ENCODE measurements at regions not wholly inside any gene's neighbourhood (a gene's known extent, or its start where the extent isn't known, plus 50 kb on each side); places are given as distances from the start of the nearest gene placed in this dataset.
"Not testable (repeated sequence)": the region's sequence is repeated elsewhere in the genome, so short reads cannot be mapped to it uniquely, and the experiment has no call there.

GRCh38 chr4:26248647-26249046 lies 72.2 kb upstream of the RBPJ start:
- no peak for DNase-seq (ENCODE audit: low spot score)
- intact Hi-C loops (cut with DNase I): no loop called here

DNA sequence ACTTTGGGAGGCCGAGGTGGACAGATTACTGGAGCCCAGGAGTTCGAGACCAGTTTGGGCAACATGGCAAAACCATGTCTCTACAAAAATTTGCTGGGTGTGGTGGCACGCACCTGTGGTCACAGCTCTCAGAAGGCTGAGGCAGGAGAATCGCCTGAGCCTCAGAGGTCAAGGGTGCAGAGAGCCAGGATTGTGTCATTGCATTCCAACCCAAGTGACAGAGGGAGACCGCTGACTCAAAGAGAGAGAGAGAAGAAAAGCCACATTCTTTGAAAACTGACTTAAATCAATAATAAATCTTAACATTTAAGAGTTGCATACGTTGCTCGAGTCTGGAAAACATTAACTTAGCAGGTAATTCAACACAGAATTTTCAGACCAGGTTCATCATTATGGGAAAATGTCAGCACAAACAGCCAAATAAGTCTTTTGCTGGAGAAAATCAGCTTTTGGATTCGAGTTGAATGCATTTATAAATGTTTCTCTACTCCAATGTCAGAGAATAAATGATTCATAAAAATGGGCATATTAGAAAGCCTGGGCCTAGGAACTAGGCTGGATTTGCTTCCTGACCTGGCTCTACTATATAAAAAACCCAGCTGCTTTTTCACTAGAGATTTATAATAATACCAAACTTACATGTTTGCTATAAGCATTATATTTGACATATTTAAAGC lies 68.3 kb upstream of the RBPJ start:
- intact Hi-C loops (cut with DNase I): no loop called here
- DNase-seq (ENCODE audit: low spot score): no peak

- DNase-seq (ENCODE audit: low spot score): no peak
- intact Hi-C loops (cut with DNase I): no loop called here
These were observed 66.8 kb upstream of the RBPJ start for GRCh38 chr4:26253968-26254367.

DNA sequence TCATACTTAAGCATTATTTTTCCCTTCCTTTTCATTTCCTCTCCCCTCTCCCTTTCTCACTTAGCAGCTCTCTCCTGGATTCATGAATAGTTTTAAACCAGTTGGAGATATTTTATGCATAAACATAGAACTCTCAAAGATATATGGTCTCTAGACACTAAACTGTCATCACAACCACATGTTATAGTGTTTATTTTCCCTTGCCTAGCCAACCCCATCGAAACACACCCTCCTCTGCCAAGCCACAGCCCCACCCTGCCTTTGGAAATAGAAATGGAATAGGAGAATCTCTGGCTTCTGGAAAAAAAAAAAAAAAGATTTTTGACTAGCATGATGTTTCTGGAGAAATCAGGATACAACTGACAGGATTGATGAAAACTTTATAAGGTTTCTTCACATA lies 64.8 kb upstream of the RBPJ start:
- DNase-seq (ENCODE audit: low spot score): no peak
- intact Hi-C loops (cut with DNase I): no loop called here

DNA sequence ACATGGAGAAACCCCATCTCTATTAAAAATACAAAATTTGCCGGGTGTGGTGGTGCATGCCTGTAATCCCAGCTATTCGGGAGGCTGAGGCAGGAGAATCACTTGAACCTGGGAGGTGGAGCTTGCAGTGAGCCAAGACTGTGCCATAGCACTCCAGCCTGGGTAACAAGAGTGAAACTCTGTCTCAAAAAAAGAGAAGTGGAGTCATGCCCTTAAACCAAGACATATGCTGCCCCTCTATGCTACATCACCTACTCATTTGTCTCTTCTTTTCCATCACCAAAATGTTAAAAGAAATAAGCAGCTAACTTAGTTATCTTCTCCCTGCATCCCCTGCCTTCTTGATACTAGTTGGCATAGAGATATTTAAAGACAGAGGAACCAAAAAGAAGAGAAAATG lies 63.4 kb upstream of the RBPJ start:
- DNase-seq (ENCODE audit: low spot score); intact Hi-C loops (cut with DNase I): not testable (repeated sequence)

GRCh38 chr4:26257850-26258249 lies 63.0 kb upstream of the RBPJ start:
- no peak for DNase-seq (ENCODE audit: low spot score)
- intact Hi-C loops (cut with DNase I): no loop called here

GRCh38 chr4:26260571-26260970 lies 60.2 kb upstream of the RBPJ start:
- intact Hi-C loops (cut with DNase I): no loop called here

DNA sequence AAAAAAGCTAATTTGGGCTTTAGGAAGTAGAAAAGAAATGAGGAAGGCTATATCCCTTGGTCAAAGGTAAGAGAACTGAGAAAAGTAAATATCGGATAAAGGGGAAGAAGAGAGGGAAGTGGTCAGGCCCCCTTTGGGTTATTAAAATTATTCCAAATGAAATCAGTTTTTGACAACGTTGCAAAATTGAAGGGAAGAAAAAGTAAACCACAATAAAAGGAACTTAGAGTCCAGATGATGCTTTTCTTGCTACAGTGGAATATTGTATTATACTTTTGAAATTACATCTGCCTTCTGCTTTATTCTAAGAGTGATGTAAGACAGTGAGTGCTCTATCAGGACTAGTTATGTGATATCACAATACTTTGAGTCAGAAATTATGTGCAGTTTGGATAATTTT lies 59.4 kb upstream of the RBPJ start:
- no peak for DNase-seq (ENCODE audit: low spot score)
- intact Hi-C loops (cut with DNase I): no loop called here

More at GRCh38 chr4:26260571-26260970, 60.2 kb upstream of the RBPJ start:
- DNase-seq (ENCODE audit: low spot score): no peak

DNA sequence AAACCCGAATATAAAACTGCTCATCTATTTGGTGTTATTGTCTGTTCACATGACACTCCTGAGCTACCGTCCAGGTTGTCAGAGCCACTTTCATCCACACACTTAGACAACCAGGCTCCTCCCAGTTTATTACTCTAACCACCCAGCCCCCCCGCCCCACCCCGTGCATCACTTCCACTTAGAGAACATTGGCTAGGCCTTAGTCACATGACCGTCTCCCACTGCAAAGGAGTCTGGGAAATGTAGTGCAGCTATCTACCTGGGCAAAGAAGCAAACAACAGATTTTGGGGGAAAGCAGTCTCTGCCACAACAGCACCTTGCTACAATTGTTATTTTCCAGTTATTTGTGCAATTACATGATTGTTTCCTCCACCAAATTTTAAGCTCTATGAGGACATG lies 57.6 kb upstream of the RBPJ start:
- intact Hi-C loops (cut with DNase I): no loop called here
- no peak for DNase-seq (ENCODE audit: low spot score)

DNA sequence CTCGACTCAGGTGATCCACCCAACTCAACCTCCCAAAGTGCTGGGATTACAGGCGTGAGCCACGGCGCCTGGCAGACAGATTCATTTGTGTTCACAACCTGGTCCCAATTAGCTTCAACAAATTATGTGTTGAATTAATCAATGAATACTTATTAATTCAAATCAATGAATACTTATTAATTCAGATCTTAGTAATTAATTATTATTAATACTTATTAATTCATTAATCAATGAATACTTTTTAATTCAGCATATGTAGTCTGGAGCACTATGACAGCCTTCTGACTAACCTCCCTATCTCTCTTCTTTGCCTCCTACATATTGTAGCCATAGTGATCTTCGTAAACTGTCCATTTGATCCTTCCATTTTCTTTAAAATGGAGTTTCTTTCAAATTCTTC lies 56.7 kb upstream of the RBPJ start:
- intact Hi-C loops (cut with DNase I): no loop called here

GRCh38 chr4:26267087-26267486 lies 53.7 kb upstream of the RBPJ start:
- intact Hi-C loops (cut with DNase I): no loop called here
- DNase-seq (ENCODE audit: low spot score): no peak

More for the DNA sequence above, 56.7 kb upstream of the RBPJ start:
- no peak for DNase-seq (ENCODE audit: low spot score)

DNA sequence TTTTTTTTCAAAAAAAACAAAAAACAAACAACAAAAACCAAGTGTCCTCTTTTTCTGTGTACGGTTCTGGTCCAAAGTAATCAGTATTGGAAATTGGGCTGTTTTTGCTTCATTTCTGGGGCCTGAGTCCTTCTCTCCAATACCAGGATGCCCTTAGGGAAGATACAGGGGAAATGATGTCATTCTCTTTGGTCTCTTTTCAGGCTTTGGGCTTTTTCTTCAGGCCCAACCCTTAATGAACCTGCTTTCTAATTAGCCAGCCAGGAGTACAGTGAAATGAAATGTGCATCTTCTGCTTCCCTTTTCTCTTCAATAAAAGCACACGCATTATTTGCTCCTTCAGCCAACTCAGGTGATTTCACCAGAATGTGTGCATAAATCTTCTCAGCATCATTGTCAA lies 52.6 kb upstream of the RBPJ start:
- no peak for DNase-seq (ENCODE audit: low spot score)
- intact Hi-C loops (cut with DNase I): no loop called here

- DNase-seq (ENCODE audit: low spot score): no peak
- intact Hi-C loops (cut with DNase I): no loop called here
These were observed 51.8 kb upstream of the RBPJ start for GRCh38 chr4:26269038-26269437.

Measured in cardiac septum (tissue), 1 donor.